ENCODE measurements at regions not wholly inside any gene's neighbourhood (a gene's known extent, or its start where the extent isn't known, plus 50 kb on each side); places are given as distances from the start of the nearest gene placed in this dataset.

DNA sequence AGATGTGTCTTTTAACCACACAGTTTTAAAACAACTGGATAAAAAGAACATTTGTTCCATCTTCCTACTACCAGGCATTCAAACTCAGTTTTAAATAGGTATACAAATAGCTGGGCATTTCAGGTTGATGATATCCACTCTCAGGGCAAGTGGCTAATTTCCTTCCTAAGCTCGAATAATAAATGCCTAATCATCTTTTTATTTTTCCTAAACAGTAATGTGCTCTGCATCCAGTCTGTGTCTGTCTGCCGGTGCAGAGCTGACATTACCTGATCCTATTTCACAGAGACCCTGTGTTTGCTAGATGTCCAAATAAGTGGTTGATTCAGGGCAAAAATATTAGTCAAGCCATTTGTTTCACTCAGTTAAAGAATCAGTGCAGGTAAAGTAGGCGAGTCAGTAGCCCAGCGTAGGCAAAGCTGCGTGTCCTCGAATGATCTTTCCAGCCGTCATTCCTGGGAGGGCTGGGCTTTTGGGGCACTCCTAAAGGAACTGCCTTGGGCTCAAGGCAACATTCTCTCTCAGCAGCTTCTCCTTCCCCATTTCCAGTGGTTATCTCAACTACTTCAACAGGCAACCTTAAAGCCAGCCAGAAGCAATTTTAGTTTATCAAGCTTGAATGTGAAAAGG is 74.2 kb upstream of the BMP2 start:
- no peak for DNase-seq (ENCODE audit: low read depth)

DNA sequence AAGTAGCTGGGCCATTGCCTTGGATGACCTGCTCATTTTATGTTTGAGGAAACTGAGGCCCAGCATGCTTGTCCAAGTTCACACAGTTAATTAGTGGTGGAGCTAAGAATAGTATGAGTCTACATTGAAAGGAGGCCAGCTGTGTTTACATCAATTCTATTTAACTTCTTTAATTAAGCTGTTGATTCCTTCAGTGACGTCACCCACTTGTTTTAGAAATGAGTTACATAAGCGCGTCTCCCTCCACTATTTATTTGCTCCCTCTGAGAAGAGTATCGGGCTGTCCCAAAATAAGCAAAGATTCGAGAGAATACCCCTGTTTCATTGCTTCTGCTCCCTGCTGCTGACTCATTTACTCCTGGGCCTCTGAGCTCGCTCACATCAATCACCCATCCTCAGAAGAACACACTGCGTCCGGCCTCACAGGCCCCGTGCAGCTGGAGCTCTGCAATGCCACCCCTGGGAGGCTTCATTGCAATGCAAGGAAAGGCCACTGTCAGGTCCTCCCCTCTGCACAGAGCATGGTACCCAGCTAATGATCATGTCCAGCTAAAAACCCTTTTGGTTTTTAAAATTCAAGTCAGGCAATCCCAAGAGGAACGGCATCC is 74.8 kb upstream of the BMP2 start:
- no peak for DNase-seq (ENCODE audit: low read depth)

DNA sequence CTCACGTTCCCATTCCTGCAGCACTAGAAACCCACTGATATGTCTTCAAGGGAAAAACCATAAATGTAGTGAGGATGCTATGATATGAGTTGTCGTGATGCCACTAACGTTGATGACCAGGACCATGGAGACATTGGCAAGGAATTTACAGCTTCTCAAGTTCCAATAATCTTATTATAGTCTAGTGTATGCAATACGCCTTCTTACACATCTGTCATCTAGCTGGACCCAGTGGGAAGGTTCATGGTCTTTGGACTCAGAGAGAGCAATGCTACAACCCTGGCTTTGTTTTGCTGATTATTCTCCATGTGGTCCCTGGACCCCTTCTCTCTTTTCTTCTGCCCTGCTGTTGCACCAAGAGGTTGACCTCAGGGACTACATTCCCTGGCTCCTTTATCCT is 76.0 kb upstream of the BMP2 start:
- DNase-seq (ENCODE audit: low read depth) = no peak

DNA sequence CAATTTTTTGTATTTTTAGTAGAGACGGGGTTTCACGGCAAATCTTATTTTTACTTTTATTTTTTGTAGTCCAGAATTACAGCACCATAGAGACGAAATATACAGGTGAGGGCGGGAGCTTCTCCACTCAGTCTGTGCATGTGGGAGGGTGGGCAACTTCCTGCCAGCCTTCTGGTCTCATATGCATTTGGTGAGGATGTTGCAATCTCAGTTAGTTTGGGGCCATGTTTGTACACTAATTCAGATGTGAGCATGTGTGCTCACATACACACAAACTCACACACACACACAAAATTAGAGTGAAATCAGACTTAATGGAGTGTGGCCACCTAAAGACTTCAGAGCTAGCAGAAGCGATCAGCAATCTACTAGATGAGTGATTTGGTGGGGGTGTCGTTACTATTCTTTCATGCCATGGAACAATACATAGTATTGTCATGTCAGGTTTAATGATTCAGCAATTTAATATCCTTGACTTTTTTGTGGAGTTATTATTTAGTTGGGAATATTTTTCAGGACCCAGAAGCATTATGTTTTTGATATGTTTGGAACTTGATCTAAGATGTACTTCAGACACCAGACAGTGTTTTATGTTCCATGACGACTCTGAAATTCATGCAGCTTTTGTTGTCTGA is 78.0 kb upstream of the BMP2 start:
- no peak for DNase-seq (ENCODE audit: low read depth)

DNA sequence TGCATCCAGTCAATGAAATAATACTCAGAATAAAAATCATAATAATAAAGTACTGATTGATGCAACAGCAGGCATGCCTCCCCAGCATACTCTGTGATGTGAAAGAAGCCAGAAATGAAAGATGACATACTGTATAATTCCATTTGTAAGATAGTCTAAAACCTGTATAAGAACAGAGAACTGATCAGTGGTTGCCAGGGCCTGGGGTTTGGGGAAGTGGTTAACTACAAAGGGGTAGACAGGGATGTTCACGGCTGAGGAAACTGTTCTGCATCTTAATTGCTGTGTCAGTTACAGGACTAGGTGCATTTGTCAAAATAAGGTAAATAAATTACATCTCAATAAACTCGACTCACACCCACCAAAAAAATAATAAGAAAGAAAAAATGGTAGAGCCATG is 81.3 kb upstream of the BMP2 start:
- DNase-seq (ENCODE audit: low read depth) = no peak

DNA sequence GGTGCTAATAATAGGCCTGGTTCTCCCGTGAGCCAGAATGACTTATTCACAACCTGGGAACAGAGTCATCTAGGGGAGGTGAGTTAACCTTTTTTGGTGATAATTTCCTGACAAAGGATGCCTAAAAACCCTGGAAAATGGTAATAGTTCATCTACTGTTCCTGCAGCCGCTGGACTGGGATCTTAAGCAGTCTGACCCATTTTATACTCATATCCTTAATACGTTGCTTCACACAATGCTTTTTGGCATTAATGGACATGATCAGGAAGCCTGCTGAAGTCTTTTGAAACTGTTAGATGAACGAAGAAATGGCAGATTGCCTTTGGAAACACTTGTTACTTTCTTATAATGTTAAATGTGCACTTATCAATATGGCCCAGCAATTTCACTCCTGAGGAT is 81.9 kb upstream of the BMP2 start:
- DNase-seq (ENCODE audit: low read depth) = no peak

DNA sequence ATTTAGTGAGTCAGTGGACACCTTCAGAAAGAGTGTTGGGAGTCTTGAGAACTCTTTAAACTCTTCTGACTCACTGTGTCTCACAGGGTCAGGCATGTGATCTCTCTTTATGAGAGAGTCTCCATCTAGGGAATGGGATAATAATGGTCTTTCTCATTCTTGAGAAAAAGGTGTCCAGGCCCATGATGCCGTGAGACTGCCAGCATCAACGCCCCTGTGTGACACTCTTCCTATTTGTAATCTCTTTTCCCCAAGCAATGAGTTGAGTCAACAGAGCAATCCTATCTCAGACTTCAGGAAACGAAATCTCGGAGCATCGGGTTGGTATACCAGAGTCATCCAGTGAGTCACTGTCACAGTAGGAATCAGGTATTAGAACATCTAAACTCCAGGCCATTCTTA is 82.3 kb upstream of the BMP2 start:
- no peak for DNase-seq (ENCODE audit: low read depth)

DNA sequence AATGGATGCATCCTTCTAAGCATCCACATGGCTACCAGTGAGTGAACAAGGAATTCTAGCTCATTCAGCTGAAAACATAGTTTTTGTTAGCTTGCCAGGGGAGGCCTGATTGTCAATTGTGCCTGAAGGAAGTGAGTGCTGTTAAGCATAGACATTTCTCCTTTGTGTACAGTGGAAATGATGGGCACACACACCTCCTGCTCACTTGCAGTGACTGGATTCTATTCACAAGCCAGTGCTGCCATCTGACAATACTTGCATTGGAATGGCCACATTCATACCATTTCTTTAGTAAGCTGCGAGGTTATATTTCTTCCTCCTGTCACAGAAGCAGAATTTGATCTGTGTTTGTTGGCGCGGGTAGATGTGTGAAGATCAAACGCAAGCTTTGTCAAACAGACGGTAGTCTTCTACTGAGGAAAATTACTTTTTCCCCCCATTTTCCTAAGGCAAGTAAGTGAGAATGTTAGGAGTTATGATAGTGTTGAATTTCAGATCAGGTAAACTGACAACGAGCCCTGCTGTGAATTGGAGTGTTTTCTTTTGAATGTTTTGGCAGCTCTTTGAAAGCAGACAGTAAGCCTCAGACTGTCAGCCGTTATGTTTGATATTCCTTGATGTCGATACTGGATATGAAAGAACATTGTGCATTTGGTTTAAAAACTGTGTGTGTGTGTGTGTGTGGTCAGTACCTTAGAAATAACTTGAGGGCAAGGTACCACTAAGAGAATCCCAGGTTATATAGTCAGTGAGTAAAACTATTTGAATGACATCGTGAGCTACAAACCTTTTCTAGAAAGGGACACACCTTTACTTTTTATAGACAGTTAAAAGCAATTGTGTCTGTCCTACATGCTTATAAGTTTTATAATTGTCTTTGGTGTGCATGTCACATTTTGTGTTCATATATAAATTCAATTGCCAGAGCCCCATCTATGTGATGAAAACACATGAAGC is 84.2 kb upstream of the BMP2 start:
- DNase-seq (ENCODE audit: low read depth) = no peak

DNA sequence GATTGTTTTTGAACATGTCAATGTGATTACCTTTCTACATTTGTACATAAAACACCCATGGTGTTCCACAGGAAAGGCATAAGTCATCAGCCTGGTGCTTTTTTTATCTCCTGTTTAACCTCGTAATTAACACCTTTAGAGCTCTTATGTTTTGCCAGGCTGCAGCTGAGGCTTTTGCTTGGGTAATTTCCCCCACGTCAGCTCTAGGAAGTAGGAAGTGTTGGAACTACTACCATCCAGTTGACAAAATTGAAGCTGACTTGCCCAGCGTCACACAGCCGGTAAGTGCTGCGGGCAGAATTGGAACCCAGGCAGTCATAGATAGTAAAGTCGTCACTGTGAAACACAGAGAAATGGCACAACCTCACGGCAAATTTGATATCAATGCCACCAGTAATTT is 86.6 kb upstream of the BMP2 start:
- DNase-seq (ENCODE audit: low read depth) = no peak

DNA sequence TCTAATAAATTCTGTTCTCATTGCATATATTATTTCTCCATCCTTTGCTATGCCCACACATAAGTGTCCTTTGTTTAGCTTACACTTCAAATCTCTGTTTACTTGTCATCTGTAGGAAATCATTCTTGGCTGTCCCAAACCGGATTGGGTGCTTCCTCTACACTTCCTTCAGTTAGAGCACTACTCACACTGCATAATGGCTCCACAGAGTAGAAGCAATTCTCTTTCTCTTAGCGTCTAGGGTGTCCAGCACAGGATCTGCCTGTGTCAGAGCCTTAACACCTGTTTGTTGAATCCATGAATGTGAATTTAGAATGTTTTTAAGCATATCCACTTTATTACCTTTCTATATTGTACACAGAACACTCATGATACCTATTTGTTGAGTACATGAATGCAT is 87.0 kb upstream of the BMP2 start:
- no peak for DNase-seq (ENCODE audit: low read depth)

DNA sequence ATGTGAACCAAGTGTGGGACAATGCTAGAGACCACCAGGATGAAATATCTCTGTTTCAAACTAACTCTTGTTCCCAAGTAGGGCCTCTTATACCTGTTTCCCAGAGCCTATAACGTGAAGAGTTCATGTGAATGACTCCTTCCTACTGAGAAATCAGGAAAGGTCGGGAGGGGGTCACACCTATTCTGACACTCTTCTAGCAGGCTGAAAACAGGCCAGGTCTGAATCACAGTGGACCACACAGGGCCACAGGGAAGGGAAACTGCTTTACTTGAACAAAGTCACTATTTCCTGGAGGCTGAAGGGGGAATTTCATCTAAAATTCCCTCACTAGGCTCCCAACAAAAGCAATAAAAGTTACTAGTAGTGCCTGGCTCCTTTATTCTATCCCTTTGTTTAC is 88.4 kb upstream of the BMP2 start:
- DNase-seq (ENCODE audit: low read depth) = no peak

DNA sequence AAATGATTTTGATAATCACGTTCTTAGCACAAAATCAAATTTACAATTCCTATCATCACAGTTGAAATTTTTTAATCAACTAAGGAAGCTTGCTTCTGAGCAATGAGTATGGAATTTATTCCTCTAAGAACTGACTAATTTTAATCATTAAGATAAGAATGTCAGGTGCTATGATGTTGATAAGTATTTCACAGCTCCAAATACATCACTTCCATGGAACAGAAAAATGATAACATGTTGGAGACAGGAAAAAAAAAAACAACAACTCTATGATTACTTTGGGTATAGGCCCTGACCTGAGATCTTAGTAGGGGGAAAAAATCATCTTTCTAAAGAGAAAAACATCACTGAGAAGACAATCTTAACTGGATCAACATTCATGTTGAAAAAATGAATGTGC is 89.4 kb upstream of the BMP2 start:
- no peak for DNase-seq (ENCODE audit: low read depth)

DNA sequence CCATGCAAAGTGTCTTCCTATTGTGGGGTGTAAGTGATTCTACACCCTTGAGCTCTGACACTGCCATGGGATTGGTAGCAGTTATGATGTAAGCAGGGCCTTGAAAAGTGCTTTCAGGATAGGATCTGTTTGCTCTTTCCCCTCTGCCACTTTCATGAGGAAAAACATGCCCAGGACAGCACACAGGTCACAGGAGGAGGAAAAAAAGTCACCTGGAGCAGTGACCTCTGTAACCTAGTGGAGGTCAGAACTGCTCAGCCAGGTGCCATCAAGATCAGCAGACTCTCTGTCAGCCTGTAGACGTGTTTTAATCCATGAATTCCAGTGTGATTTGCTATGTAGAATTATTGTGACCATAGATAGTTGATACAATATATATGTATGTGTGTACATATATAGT is 92.7 kb upstream of the BMP2 start:
- DNase-seq (ENCODE audit: low read depth) = no peak

DNA sequence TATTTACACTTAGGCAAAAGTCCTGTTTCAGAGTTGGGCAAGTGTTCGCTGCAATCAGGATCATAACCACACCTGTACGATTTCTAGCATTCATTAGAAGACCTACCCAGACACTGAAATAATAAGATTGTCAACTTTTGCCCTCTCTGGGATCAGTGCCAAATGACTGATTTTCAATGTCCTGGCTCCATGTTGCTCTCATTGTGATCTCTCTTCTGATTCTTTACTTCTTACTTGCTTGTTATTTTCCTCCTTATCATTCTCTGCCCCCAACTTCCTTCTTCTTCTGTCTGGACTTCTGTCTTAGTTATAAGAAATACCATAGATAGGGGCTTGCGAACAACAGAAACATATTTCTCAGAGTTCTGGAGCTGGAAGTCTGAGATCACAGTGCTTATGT is 94.4 kb upstream of the BMP2 start:
- no peak for DNase-seq (ENCODE audit: low read depth)

DNA sequence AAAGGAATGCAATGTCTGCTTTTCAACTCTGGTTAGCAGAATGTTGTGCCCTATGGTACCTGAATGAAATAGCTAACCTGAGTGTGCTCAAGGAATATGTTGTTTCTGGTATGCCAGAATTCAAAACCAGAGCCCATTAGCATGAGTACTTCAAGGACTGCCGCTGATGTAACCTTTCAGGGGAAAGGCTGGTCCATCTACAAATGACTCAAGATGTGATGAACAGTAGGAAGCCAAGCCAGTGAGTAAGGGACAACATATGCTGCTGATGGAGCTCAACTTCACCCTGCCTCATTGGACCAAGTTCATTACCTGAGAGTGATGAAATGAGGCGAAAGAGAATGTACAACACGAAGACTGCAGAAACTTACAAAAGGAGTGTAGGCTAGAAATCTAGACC is 95.7 kb upstream of the BMP2 start:
- no peak for DNase-seq (ENCODE audit: low read depth)

DNA sequence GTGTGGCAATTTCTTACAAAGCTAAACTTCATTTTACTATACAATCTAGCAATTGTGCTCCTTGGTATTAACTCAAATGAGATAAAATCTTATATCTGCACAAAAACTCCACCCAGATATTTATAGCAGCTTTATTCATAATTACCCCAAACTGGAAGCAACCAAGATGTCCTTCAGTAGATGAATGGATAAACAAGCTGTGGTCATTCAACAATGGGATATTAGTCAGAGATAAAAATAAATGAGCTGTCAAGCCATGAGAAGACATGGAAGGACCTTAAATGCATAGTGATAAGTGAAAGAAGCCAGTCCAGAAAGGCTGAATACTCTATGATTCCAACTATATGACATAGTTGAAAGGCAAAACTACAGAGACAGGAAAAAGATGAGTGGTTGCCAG is 98.9 kb upstream of the BMP2 start:
- no peak for DNase-seq (ENCODE audit: low read depth)

DNA sequence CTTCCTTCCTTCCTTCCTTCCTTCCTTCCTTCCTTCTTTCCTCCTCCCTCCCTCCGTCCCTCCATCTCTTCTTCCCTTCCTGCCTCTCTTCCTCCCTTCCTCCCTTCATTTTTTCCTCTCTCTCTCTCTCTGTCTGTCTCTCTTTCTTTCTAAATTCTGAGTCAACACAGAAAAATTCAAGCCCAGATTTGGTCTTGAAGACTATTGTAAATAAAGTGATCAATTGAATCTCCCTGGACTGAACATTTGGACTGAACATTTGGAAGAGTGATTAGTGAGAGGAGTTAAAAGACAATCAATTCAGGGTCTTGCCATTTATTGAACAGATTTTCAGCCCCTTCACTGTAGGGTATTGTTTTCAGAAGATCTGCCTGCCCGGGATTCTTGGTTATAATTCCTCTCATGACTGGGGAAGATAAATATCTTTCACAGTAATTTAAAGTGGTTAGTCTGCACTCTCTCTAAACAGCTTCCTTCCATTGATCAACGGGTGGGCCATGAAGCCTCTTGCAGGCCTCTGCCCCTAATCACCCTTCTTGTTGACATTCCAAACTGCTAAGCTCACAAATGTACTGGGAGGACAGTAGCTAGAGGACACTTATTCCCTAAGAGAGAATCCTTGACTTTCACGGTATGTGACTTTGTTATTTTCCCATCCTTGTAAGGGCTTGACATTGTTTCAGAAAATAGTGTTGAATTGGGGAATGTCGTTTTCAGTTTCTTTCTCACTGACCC is 101.7 kb upstream of the BMP2 start:
- no peak for DNase-seq (ENCODE audit: low read depth)

DNA sequence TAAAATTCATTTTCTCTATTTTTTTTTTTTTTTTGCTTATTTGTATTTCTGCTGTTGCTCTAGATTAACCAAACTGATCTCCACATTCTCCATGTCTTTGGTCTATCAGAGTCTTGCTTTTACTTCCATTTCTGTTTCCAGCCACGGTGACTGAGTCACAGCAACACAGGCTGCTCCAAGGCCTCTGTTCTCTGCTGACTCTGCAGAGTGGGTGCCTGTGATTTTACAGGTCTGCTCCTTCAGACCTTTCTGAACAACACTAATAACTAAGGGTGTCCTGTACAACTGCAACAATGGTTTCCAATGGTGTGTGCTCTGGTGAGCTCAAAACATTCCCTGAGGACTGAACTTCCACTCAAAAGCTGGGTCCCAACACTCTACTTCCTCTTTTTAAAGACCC is 102.3 kb upstream of the BMP2 start:
- no peak for DNase-seq (ENCODE audit: low read depth)

DNA sequence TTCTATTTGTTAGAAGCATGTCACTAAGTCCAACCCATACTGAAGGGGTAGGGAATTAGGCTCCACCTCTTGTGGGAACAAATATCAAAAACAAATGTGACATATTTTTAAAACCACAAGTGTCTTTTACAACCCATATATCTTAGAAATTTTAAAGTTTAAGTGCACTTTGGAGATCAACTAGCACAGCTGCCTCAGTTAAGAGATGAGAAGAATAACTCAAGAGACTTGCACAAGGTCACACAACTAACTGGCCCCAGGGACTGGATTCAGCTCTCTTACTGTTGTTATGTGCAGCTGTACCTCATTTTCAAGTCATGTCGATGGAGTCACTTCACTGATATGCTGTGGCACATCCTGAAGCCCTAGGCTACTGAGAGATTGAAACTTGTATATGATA is 102.9 kb upstream of the BMP2 start:
- DNase-seq (ENCODE audit: low read depth) = no peak

DNA sequence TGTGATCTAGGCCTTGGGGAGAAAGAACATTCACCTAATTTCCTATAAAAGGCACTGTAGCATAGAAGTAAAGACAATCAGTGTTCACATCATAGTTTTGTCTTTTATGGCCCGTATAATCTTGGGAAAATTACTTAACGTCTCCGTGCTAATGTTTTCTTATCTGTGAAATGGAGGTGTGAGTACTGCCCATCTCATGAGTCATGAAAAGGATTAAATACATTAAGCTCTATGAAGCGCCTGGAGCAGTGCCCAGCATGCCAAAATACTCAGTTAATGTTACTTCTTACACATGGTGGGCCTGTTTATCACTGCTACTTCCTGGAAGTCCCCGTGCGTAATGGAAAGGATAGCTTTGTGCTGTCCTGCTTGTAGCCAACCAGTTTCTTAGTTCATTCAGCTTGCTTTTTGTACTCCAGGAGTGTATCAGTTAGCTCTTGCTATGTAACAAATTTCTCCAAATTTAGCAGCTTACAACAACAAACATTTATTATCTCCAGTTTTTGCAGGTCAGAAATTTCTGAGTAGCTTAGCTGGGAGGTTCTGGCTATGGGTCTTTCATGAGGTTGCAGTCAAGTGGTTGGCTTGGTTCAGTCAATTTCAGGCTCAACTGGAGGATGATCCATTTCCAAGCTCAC is 103.6 kb upstream of the BMP2 start:
- no peak for DNase-seq (ENCODE audit: low read depth)

DNA sequence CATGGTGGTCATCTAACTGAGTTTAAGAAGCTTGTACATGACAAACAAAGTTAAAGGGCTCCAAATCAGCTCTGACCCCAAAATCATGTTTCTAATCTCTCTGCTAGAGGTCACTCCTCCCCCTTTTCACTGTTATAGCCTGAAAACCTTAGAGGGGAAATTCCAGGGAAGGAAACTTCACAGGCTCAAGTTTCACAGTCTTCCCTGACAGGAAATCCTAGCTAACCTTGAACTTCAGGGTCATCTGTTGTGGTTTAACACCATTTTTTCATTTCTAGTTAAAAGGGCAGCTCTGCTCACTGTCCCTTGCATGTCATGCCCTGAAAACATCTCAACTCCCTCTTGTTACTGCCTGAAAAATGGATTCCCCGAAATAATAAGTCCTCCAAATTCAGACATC is 104.4 kb upstream of the BMP2 start:
- DNase-seq (ENCODE audit: low read depth) = no peak

DNA sequence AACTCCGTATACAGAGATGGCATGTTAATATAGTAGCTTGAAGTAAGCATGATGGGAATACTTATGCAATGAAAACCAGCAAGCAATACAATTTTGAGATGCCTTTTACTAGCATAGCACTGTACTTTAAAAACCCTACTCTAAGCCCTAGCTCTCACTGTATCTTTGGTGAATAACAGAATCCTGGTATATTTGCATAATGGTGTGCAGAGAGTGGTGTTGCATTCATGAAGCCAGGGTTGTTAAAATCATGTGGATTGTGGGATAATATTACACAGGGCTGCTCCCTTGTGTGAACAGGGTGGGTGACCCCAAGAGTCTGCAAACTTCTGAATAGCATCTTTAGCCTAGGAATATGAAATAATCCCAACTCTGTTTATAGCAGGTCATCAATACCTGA is 105.2 kb upstream of the BMP2 start:
- no peak for DNase-seq (ENCODE audit: low read depth)

All from GM04504 (cell line).